Cardiac muscle cell (in vitro differentiated cells and primary cell): ENCODE measurements at regions not wholly inside any gene's neighbourhood (a gene's known extent, or its start where the extent isn't known, plus 50 kb on each side); places are given as distances from the start of the nearest gene placed in this dataset.

Experiments used
- DNase-seq, 2 donors: peaks; one replicate each; pipeline versions ENCODE4 v3.0.0 to v3.0.0-alpha.2; 2010 to 2017; ENCODE audit warnings: low read depth in 1 of 2, low spot score in 1 of 2
- H3K27ac ChIP-seq: fragments of 200-600 bp; sonication (generic); 2 replicates; pipeline ENCODE4 v1.5.1; 2016
- H3K27me3 ChIP-seq: fragments of 200-600 bp; sonication (generic); 2 replicates; pipeline ENCODE4 v1.6.0; 2016; ENCODE audit warnings: control low read depth
- H3K36me3 ChIP-seq: fragments of 200-600 bp; sonication (generic); 2 replicates; pipeline ENCODE4 v1.5.1; 2016; ENCODE audit warnings: control low read depth
- H3K4me1 ChIP-seq: fragments of 200-600 bp; sonication (generic); 2 replicates; pipeline ENCODE4 v1.8.1; 2017; ENCODE audit warnings: low read depth, mild to moderate bottlenecking, mixed run types
- H3K4me3 ChIP-seq: fragments of 200-600 bp; sonication (generic); 2 replicates; pipeline ENCODE4 v1.5.1; 2016; ENCODE audit warnings: mild to moderate bottlenecking
- H3K9me3 ChIP-seq: fragments of 200-600 bp; sonication (generic); 2 replicates; pipeline ENCODE4 v1.5.1; 2017; ENCODE audit warnings: low read depth, mild to moderate bottlenecking, control low read depth
- CTCF ChIP-seq: IDR thresholded peaks from 2 replicates; pipeline ENCODE4 v1.5.1; 2012; ENCODE audit warnings: low read depth, mild to moderate bottlenecking, low read length

DNA sequence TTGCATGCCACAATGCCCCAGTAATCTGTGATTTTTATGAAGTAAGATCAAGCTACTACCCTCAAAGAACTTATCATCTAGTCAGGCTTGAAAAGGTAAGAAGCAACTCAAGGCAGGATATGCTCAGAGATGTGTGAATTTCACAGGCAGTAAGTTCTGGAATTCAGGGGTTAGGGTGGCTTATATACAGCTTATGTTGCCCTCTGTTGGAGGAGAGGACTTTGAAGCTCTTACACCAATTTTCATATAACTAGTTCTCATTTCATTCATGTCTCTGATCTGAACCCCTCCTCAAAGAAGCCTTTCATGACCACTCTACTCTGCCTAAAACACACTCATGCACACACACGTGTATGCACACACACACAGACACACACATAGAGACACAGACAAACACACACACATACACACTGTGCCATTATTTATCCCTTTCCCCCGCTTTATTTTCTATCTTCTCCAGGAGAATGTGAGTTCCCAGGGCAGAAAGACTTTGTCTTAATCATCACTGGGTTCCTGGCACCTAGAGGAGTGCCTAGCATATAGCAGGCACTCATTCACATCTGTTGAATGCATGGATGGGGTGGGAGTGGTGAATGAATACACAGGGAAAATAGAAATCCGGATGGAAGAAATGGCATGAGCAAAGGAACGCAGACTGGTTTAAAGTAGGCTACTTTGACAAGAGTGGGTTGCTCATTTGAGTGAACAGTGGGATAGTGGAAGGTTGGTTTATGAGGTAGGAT lies 220.7 kb upstream of the ZBED5 start:
- peak; percentile 5 for TF ChIP-seq CTCF
- no peaks in the 10 kb centered on the region for H3K36me3 ChIP-seq
- H3K4me3 ChIP-seq = no peak overlapping the region
- DNase-seq = peak in 1 of 2 donors; percentile 23
- H3K27ac ChIP-seq = no peak overlapping the region
- H3K4me1 ChIP-seq = peaks cover 20% of the 10 kb centered on the region
- H3K27me3 ChIP-seq = no peaks in the 10 kb centered on the region
- H3K9me3 ChIP-seq = no peaks in the 10 kb centered on the region

DNA sequence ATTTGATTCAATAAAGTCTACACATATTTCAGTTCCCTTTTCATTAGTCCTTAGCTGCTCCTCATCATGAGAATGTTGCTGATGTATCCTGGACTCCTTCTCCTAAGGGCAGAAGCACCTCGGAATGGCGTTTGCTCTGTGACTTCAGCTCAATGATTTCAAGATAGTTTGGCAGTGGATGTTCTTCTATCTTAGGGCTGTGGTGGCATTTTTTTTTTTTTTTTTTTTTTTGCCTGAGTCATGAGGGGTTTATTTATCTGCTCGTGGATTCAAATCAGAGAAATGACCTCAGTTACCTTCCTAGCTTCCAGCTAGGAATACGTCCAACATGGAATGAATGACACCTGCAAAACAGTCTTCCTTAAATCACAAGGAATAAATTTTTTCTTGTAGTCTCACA lies 220.0 kb upstream of the ZBED5 start:
- Histone ChIP-seq H3K27me3 (no peaks in the 10 kb centered on the region), H3K4me1 (peaks cover 20% of the 10 kb centered on the region), H3K9me3 (no peaks in the 10 kb centered on the region), H3K36me3 (no peaks in the 10 kb centered on the region), H3K27ac (no peak overlapping the region), H3K4me3 (no peak overlapping the region)
- TF ChIP-seq CTCF = no peak
- DNase-seq = no peak

DNA sequence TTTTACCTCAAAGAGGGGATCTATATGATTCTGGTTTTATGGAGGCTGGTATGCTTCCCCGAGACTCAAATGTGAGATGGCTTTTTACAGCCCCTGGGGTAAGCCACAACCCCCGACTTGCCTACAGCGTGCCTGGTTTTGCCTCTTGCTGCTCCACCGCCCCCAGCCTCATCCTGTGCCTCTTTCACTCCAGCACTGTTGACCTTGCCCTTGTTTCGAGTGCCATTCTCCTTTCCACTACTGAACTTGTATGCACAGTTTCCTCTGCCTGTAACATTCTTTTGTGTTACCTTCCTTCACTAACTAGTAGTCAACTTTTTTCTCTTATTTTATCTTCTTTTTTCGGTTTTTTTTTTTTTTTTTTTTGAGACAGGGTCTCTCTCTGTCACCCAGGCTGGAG lies 219.0 kb upstream of the ZBED5 start:
- peaks cover 18% of the 10 kb centered on the region for H3K4me1 ChIP-seq
- no peak overlapping the region for H3K27ac ChIP-seq
- DNase-seq = peak in 1 of 2 donors; percentile 32
- H3K36me3 ChIP-seq = no peaks in the 10 kb centered on the region
- TF ChIP-seq CTCF = no peak
- H3K9me3 ChIP-seq = no peaks in the 10 kb centered on the region
- H3K27me3 ChIP-seq = no peaks in the 10 kb centered on the region
- H3K4me3 ChIP-seq = no peak overlapping the region

GRCh38 chr11:11076276-11076675 lies 218.4 kb upstream of the ZBED5 start:
- Histone ChIP-seq H3K36me3 (no peaks in the 10 kb centered on the region), H3K27me3 (no peaks in the 10 kb centered on the region), H3K4me1 (peaks cover 12% of the 10 kb centered on the region), H3K27ac (no peak overlapping the region), H3K9me3 (no peaks in the 10 kb centered on the region), H3K4me3 (no peak overlapping the region)
- TF ChIP-seq CTCF = no peak
- DNase-seq = no peak

DNA sequence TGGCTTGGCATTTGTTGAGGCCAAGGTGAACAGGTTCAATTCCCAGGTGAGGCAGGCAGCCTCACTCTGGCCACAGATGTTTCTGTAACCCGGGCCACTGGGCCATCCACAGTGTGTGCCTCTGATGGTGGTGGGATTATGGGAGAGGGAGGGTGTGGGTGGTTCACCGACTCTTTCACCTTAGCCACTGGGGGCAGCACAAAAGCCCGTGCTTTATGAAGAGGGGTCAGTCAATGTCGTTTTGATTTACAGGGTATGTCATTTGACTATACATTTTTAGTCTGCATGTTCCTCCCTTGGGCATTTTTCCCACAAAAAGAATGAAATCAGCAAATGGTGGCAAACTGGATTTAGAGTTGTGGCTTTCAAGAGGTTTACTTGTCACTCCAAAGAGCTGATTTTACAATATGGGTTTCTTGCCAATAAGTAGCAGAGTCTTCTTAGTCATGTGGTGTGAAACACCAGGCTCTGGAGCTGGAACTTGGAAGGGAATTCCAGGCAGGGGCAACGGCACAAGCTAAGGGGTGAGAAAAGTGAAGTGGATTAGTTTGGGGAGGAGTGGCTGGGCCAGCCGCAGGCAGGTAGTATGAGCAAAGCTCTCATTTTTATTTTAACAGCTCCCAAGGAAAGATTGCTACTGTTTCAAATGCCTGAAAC lies 217.8 kb upstream of the ZBED5 start:
- TF ChIP-seq CTCF = no peak
- Histone ChIP-seq H3K27ac (no peak overlapping the region), H3K4me1 (peaks cover 9% of the 10 kb centered on the region), H3K9me3 (no peaks in the 10 kb centered on the region), H3K4me3 (no peak overlapping the region), H3K36me3 (no peaks in the 10 kb centered on the region), H3K27me3 (no peaks in the 10 kb centered on the region)
- peak in 1 of 2 donors; percentile 17 for DNase-seq
